ENCODE measurements at regions not wholly inside any gene's neighbourhood (a gene's known extent, or its start where the extent isn't known, plus 50 kb on each side); places are given as distances from the start of the nearest gene placed in this dataset.
"Not testable (repeated sequence)": the region's sequence is repeated elsewhere in the genome, so short reads cannot be mapped to it uniquely, and the experiment has no call there.

DNA sequence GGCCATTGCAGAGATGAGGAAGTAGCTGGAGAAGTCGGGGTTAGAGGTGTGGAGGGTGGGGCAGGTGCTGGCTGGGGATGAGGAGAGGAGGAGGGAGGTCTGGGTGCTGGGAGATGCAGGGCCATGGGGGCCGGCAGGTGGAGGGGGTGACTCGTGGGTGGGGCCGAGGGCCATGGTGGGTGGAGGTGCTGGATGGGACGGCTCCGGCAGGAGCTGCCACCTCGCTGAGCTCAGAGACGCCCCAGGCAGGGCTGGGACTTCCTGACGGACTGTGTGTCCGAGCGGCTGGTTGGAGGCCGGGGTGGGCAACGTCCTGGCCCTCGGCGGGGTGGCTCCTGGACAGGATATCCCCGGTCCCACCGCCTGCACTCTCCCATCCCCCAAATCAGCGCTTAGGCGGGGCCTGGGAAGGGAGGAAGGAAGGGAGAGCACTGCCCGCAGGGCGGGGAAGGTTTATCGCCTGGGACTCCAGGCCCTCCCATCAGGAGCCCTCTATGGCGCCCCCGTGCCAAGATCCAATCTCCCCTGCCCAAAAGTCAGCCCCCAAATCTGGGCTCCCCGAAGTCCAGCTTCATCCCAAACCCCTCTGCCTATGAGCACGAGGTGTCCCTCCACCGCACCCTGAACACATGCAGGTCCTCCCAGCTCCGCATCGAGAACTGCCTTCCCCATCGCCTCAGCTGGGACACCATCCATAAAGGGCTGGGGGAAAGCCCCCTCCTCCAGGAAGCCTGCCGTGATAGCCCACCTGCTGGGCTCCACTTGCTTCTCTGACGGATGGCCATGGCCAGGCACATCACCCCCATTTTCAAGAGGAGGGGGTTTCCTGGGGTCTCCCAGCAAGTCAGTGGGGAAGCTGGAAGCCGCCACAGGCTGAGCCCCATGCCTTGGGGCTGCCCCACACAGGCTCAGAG, 58.3 kb upstream of the NOTCH1 start:
- intact Hi-C loops (cut with DNase I): no loop called here
- Histone ChIP-seq H3K9me3 (no peaks in the 10 kb centered on the region), H3K27me3 (no peaks in the 10 kb centered on the region), H3K4me1 (peaks cover 18% of the 10 kb centered on the region), H3K4me3 (no peak overlapping the region), H3K27ac (peak overlapping the region; percentile 60), H3K36me3 (no peaks in the 10 kb centered on the region)
- TF ChIP-seq, protein P1, sequence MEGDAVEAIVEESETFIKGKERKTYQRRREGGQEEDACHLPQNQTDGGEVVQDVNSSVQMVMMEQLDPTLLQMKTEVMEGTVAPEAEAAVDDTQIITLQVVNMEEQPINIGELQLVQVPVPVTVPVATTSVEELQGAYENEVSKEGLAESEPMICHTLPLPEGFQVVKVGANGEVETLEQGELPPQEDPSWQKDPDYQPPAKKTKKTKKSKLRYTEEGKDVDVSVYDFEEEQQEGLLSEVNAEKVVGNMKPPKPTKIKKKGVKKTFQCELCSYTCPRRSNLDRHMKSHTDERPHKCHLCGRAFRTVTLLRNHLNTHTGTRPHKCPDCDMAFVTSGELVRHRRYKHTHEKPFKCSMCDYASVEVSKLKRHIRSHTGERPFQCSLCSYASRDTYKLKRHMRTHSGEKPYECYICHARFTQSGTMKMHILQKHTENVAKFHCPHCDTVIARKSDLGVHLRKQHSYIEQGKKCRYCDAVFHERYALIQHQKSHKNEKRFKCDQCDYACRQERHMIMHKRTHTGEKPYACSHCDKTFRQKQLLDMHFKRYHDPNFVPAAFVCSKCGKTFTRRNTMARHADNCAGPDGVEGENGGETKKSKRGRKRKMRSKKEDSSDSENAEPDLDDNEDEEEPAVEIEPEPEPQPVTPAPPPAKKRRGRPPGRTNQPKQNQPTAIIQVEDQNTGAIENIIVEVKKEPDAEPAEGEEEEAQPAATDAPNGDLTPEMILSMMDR (IDR thresholded peaks at IDR 0.05): no peak
- DNase-seq (no peak), ATAC-seq (peak; percentile 48)

DNA sequence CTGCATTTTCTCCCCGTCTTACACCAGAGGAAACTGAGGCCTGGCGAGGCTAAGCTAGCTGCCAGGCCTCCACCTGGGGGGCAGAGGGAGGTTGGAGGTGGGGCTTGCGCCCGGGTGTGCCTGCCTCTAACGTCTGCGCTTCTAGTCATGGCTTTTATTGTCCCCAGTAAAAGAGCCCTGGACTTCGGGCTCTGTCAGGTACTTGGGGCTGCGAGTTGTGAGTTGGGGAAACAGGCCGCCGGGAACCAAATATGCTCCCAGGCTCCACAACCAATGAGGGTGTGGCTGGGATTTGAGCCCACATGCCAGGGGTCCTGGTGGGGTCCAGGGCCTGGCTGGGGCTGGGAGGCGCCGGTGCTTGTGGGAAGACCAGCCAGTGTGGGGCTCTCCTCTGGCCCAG, 57.4 kb upstream of the NOTCH1 start:
- H3K27ac ChIP-seq: peak overlapping the region; percentile 30
- no peaks in the 10 kb centered on the region for H3K9me3 ChIP-seq
- H3K4me1 ChIP-seq: peaks cover 18% of the 10 kb centered on the region
- ATAC-seq (no peak), DNase-seq (no peak)
- TF ChIP-seq, protein P1 (IDR thresholded peaks at IDR 0.05): no peak
- intact Hi-C loops (cut with DNase I): no loop called here
- no peak overlapping the region for H3K4me3 ChIP-seq
- H3K36me3 ChIP-seq: no peaks in the 10 kb centered on the region
- no peaks in the 10 kb centered on the region for H3K27me3 ChIP-seq

DNA sequence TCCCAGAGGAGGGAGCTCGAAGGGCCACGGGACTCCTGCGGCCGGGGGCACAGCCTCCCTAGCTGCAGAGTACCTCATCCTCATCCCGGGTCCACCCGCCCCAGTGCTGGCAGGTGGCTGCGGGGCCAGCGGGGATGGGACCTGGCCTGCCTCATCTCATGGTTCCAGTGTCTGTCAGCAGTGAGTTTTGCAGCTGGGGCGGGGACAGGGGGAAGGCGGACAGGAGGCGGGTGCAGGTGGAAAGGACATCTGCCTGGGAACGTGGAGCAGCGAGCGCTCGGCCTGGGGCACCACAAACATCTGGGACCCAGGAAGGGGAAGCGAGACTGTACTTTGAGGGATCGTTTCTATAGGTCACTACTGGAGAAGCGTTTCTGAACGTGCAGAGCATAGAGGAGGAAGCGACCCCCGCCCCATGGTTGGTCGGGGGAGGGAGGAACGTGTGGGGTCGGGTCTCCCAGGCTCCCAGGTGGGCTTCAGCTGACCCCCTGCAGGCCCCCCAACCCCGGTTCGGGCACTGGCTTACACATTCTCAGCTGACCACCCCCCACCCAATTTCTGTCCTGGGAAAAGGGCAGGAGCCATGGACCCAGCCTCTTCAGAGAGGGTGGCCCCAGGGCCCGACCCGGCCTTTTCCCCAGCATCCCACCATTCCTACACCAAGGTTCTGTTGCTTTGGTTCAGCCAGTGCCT, 56.5 kb upstream of the NOTCH1 start:
- peaks cover 18% of the 10 kb centered on the region for H3K4me1 ChIP-seq
- DNase-seq: no peak

DNA sequence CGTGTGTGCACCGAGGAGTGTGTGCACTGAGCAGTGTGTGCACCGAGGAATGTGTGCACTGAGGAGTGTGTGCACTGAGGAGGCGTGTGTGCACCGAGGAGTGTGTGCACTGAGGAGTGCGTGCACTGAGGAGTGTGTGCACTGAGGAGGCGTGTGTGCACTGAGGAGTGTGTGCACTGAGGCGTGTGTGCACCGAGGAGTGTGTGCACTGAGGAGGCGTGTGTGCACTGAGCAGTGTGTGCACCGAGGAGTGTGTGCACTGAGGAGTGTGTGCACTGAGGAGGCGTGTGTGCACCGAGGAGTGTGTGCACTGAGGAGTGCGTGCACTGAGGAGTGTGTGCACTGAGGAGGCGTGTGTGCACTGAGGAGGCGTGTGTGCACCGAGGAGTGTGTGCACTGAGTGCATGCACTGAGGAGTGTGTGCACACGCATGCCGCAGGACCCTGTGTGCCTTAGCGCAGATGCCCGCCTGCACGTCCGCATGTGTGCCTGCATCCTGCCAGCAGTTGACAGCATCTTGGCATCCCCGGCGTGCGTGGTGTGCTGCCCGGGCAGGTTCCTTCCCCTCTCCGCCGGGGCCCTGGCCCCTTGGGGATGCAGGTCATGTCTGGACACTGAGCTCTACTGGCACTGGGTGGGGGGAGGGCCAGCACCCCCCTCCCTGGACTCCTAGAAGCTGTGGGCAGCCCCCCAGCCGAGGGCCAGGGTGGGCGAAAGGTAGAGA, 55.6 kb upstream of the NOTCH1 start:
- H3K27ac ChIP-seq; H3K36me3 ChIP-seq; intact Hi-C loops (cut with DNase I); ATAC-seq; H3K9me3 ChIP-seq; DNase-seq; H3K4me3 ChIP-seq; H3K27me3 ChIP-seq: not testable (repeated sequence)
- peaks cover 15% of the 10 kb centered on the region for H3K4me1 ChIP-seq

More for the DNA sequence above, 56.5 kb upstream of the NOTCH1 start:
- Histone ChIP-seq H3K36me3 (no peaks in the 10 kb centered on the region), H3K27ac (no peak overlapping the region), H3K4me3 (no peak overlapping the region), H3K9me3 (no peaks in the 10 kb centered on the region), H3K27me3 (no peaks in the 10 kb centered on the region)
- TF ChIP-seq, protein P1 (IDR thresholded peaks at IDR 0.05): no peak
- ATAC-seq: no peak
- intact Hi-C loops (cut with DNase I): no loop called here

DNA sequence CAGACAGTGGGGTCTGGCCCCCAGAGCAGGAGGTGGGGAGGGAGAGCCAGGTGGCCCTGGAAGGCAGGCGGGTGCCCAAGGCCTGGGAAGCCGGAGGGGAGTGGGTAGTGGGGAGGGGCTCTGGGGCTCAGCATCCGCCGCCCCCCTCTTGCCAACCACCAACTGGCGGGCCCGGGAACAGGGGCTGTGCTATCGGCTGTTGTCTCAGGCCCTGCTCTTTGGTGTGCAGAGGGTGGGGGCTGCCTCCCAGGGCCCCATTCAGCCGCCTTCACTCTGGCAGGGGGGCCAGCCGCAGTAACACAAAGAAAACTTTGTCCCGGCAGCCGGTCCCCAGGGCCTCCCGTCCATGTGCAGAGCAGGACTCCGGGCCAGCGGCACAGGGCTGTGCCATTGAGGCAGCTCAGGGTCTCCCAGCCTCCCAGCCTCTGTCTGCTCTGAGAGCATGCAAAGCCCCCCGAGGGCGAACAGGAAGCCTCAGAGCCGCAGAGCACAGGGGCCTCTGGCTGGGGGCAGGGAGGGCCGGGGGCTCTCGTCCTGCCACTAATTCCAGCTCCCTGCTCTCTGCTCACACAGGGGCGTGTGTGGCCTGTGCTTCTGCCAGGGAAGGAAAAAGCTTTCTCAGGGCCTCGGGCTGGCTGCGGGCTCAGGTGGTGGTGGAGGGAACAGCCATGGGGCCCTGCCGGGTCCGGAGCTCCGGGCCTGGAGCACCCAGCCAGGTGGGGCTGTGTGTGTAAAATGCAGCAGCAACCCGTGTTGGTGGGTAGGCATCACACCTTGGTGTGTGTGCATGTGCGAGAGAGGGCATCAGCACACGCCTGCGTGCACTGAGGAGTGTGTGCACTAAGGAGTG, 54.2 kb upstream of the NOTCH1 start:
- peaks cover 8% of the 10 kb centered on the region for H3K4me1 ChIP-seq
- no peaks in the 10 kb centered on the region for H3K9me3 ChIP-seq
- H3K36me3 ChIP-seq: no peaks in the 10 kb centered on the region
- no peak overlapping the region for H3K4me3 ChIP-seq
- H3K27me3 ChIP-seq: no peaks in the 10 kb centered on the region
- ATAC-seq (no peak), DNase-seq (no peak)
- TF ChIP-seq, protein P1 (IDR thresholded peaks at IDR 0.05): no peak
- no peak overlapping the region for H3K27ac ChIP-seq
- intact Hi-C loops (cut with DNase I): no loop called here

Data from upper lobe of right lung (tissue), 1 donor.